B cell (primary cell): ENCODE measurements at regions not wholly inside any gene's neighbourhood (a gene's known extent, or its start where the extent isn't known, plus 50 kb on each side); places are given as distances from the start of the nearest gene placed in this dataset.

ENCODE experiments used
- ATAC-seq: fragments of 200-7000 bp; cut with Tn5 transposase; one replicate; pipeline ENCODE4 v1.10.0; 2021; ENCODE audit warnings: low read depth, mild to moderate bottlenecking, moderate number of reproducible peaks, moderate library complexity
- CTCF ChIA-PET: fragments of 350-600 bp; sonication (Branson Sonifier 250); formaldehyde crosslinking; loops from one replicate; lab custom pipeline; 2021; ENCODE audit warnings: antibody characterized with exemption, inconsistent platforms; lab: Charles Lee
- POLR2A ChIA-PET: fragments of 350-600 bp; sonication (Branson Sonifier 250); formaldehyde crosslinking; loops from one replicate; lab custom pipeline; 2021; ENCODE audit warnings: antibody characterized with exemption; lab: Charles Lee
- DNase-seq: peaks from one replicate; pipeline ENCODE4 v3.0.0; 2013
- H2AFZ ChIP-seq: 2 replicates; pipeline ENCODE4 v1.6.1; 2012; ENCODE audit warnings: mild to moderate bottlenecking, low read depth, low read length; ENCODE audit not compliant: insufficient read depth, poor library complexity, severe bottlenecking
- H3K27ac ChIP-seq, 2 donors: 1 replicate in 1 of 2; 2 replicates in 1 of 2; pipeline ENCODE4 v1.5.1; 2012 to 2013; ENCODE audit warnings: low read length in 2 of 2, mild to moderate bottlenecking in 2 of 2, moderate library complexity in 1 of 2
- H3K27me3 ChIP-seq, 4 experiments: fragments of 200-600 bp in 1 of 4; sonication (generic) in 1 of 4; replicated peaks in 1 of 4; 1 replicate in 2 of 4; 2 replicates in 2 of 4; pipeline versions ENCODE4 v1.6.1 to v1.7.0; 2013 to 2016; ENCODE audit warnings: low read length in 3 of 4, mild to moderate bottlenecking in 2 of 4, mixed read lengths in 1 of 4, moderate library complexity in 1 of 4; ENCODE audit not compliant: insufficient read depth in 4 of 4, control insufficient read depth in 3 of 4; ENCODE audit errors: control extremely low read depth in 1 of 4
- H3K36me3 ChIP-seq, 2 experiments: replicated peaks in 1 of 2; 1 replicate in 1 of 2; 2 replicates in 1 of 2; pipeline versions ENCODE4 v1.6.1 to v1.7.1; 2013; ENCODE audit warnings: low read length in 1 of 2; ENCODE audit not compliant: insufficient read depth in 2 of 2, control insufficient read depth in 1 of 2; ENCODE audit errors: control extremely low read depth in 1 of 2, extremely low read depth in 1 of 2
- H3K4me1 ChIP-seq, 2 donors: fragments of 200-600 bp in 1 of 2; sonication (generic) in 1 of 2; 1 replicate in 1 of 2; 2 replicates in 1 of 2; pipeline versions ENCODE4 v1.5.1 to v1.6.1; 2013 to 2017; ENCODE audit warnings: low read length in 2 of 2; ENCODE audit not compliant: control insufficient read depth in 2 of 2, insufficient read depth in 2 of 2
- H3K4me2 ChIP-seq: replicated peaks from 2 replicates; pipeline ENCODE3; 2012; ENCODE audit warnings: mild to moderate bottlenecking, low read depth, low read length; ENCODE audit not compliant: poor library complexity, severe bottlenecking
- H3K4me3 ChIP-seq, 5 experiments: fragments of 200-600 bp in 1 of 5; sonication (generic) in 1 of 5; 1 replicate in 3 of 5; 2 replicates in 2 of 5; pipeline versions ENCODE4 v1.5.1 to v1.7.0; 2011 to 2016; ENCODE audit warnings: low read length in 4 of 5, mild to moderate bottlenecking in 4 of 5, low read depth in 2 of 5, control low read depth in 1 of 5, moderate library complexity in 1 of 5; ENCODE audit not compliant: insufficient read depth in 1 of 5; ENCODE audit errors: control extremely low read depth in 1 of 5, extremely low read depth in 1 of 5
- H3K79me2 ChIP-seq: fragments of 200-600 bp; sonication (generic); one replicate; pipeline ENCODE4 v1.6.0; 2016; ENCODE audit warnings: low read length; ENCODE audit not compliant: control insufficient read depth, insufficient read depth
- H3K9ac ChIP-seq: fragments of 200-600 bp; sonication (generic); 2 replicates; pipeline ENCODE4 v1.6.1; 2017; ENCODE audit warnings: mild to moderate bottlenecking, low read length, moderate library complexity
- H3K9me3 ChIP-seq, 3 donors: one replicate each; pipeline versions ENCODE4 v1.6.1 to v1.7.1; 2013; ENCODE audit warnings: low read length in 2 of 3; ENCODE audit not compliant: control insufficient read depth in 2 of 3, insufficient read depth in 1 of 3; ENCODE audit errors: control extremely low read depth in 1 of 3
- H4K20me1 ChIP-seq: 2 replicates; pipeline ENCODE4 v1.6.0; 2012; ENCODE audit warnings: mild to moderate bottlenecking, low read length; ENCODE audit not compliant: insufficient read depth, control insufficient read depth, poor library complexity, severe bottlenecking
- H3K27ac Mint-ChIP-seq: one replicate; pipeline ENCODE4 v1.8.0; 2021; ENCODE audit warnings: mixed read lengths
- H3K27me3 Mint-ChIP-seq: one replicate; pipeline ENCODE4 v1.8.0; 2021; ENCODE audit warnings: mixed read lengths
- H3K4me1 Mint-ChIP-seq: one replicate; pipeline ENCODE4 v1.8.0; 2021; ENCODE audit warnings: mixed read lengths
- H3K4me3 Mint-ChIP-seq: one replicate; pipeline ENCODE4 v1.8.0; 2021; ENCODE audit warnings: mixed read lengths
- H3K9me3 Mint-ChIP-seq: one replicate; pipeline ENCODE4 v1.8.0; 2022; ENCODE audit warnings: mixed read lengths; ENCODE audit not compliant: insufficient read depth
- EZH2 ChIP-seq: IDR thresholded peaks from 2 replicates; pipeline ENCODE4 v1.6.1; 2012; ENCODE audit warnings: borderline replicate concordance, low read depth, mild to moderate bottlenecking, moderate library complexity, low read length; ENCODE audit not compliant: insufficient read depth, poor library complexity, severe bottlenecking
- WGBS: methylation state at CpG from one replicate; pipeline ENCODE4 v1.1.5; 2013; ENCODE audit warnings: missing lambda C conversion rate; ENCODE audit not compliant: insufficient coverage; 5-methylcytosine and 5-hydroxymethylcytosine counted together
- intact Hi-C: fragments of 100-400 bp; cut with micrococcal nuclease; formaldehyde crosslinking; loops from one replicate; pipeline ENCODE4 v1.10.0; 2022
- TF ChIP-seq, protein P1 (sequence below): fragments of 200-600 bp; IDR thresholded peaks from one replicate; pipeline ENCODE4 v1.8.0; 2022; ENCODE audit warnings: antibody characterized with exemption, mild to moderate bottlenecking

DNA sequence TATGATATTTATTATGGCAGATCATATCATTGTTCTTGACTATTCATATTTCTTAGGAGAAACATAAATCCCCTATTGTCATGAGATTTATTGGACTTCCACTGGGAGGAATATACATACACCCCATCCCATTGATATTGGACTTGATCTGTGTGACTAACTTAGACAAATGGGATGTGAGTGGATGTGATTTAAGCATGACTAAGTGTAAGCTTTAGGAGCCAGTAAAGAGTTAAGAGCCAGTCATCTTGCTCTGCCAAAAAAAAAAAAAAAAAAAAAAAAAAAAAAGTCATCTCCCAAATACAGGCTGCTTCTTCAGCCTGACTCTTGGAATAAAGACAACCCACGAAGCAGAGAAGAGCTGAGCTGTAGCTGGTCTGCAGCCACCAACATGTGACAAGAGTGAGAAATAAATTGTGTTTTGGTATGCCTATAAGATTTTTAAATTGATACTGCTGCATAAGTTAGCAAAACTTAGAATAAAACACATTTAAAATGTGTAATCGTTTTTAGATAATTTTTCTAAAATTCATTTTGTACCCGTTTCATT, 595.0 kb upstream of the LRRC4C start:
- Mint-ChIP-seq H3K27ac (no peak overlapping the region), H3K9me3 (peaks cover 2% of the 10 kb centered on the region), H3K4me1 (no peaks in the 10 kb centered on the region), H3K27me3 (no peaks in the 10 kb centered on the region), H3K4me3 (no peak overlapping the region)
- intact Hi-C loops, result no loop called here
- Histone ChIP-seq H3K4me3 (no peak overlapping the region), H3K9ac (no peak overlapping the region), H3K27ac (no peak overlapping the region), H4K20me1 (no peaks in the 10 kb centered on the region), H3K27me3 (no peaks in the 10 kb centered on the region), H3K9me3 (no peaks in the 10 kb centered on the region), H3K4me2 (no peak overlapping the region), H3K4me1 (no peaks in the 10 kb centered on the region), H2AFZ (no peak overlapping the region), H3K36me3 (no peaks in the 10 kb centered on the region), H3K79me2 (no peaks in the 10 kb centered on the region)
- ChIA-PET POLR2A (no interaction called here), CTCF (no interaction called here)
- no peak for TF ChIP-seq EZH2
- DNase-seq (no peak), ATAC-seq (no peak)
- 100% methylated on average over 1 of the region's 3 CpGs for WGBS

DNA sequence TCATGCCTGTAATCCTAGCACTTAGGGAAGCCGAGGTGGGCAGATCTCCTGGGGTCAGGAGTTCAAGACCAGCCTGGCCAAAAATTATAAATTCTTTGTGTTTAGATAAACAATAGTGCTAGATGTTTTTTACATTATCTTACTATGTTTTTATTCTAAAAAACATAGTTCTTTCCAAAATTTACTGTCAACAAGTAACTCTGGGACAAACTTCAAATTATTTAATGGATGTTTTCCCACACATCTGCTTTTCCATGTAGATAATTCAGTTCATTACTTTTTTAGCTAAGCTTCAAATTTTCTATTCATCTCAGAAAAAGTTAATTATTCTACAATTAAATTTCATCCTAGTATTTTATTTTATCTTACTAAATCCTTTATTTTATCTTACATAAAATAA, 596.2 kb upstream of the LRRC4C start:
- DNase-seq, result no peak
- Histone ChIP-seq H3K9me3 (no peaks in the 10 kb centered on the region), H3K4me3 (no peak overlapping the region), H3K9ac (no peak overlapping the region), H3K36me3 (no peaks in the 10 kb centered on the region), H4K20me1 (no peaks in the 10 kb centered on the region), H3K27ac (no peak overlapping the region), H3K4me1 (no peaks in the 10 kb centered on the region), H3K79me2 (no peaks in the 10 kb centered on the region), H3K27me3 (no peaks in the 10 kb centered on the region), H3K4me2 (no peak overlapping the region), H2AFZ (no peak overlapping the region)
- intact Hi-C loops, result no loop called here
- no CpG with 5 or more reads among the region's 1 CpG for WGBS
- TF ChIP-seq, protein P1, sequence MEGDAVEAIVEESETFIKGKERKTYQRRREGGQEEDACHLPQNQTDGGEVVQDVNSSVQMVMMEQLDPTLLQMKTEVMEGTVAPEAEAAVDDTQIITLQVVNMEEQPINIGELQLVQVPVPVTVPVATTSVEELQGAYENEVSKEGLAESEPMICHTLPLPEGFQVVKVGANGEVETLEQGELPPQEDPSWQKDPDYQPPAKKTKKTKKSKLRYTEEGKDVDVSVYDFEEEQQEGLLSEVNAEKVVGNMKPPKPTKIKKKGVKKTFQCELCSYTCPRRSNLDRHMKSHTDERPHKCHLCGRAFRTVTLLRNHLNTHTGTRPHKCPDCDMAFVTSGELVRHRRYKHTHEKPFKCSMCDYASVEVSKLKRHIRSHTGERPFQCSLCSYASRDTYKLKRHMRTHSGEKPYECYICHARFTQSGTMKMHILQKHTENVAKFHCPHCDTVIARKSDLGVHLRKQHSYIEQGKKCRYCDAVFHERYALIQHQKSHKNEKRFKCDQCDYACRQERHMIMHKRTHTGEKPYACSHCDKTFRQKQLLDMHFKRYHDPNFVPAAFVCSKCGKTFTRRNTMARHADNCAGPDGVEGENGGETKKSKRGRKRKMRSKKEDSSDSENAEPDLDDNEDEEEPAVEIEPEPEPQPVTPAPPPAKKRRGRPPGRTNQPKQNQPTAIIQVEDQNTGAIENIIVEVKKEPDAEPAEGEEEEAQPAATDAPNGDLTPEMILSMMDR, result no peak
- TF ChIP-seq EZH2, result no peak
- H3K4me1 Mint-ChIP-seq, result no peaks in the 10 kb centered on the region
- ATAC-seq, result no peak
- H3K27ac Mint-ChIP-seq, result no peak overlapping the region
- CTCF ChIA-PET, result no interaction called here
- H3K9me3 Mint-ChIP-seq, result peaks cover 2% of the 10 kb centered on the region
- no peaks in the 10 kb centered on the region for H3K27me3 Mint-ChIP-seq
- POLR2A ChIA-PET, result no interaction called here
- no peak overlapping the region for H3K4me3 Mint-ChIP-seq
